ENCODE measurements at regions not wholly inside any gene's neighbourhood (a gene's known extent, or its start where the extent isn't known, plus 50 kb on each side); places are given as distances from the start of the nearest gene placed in this dataset.

DNA sequence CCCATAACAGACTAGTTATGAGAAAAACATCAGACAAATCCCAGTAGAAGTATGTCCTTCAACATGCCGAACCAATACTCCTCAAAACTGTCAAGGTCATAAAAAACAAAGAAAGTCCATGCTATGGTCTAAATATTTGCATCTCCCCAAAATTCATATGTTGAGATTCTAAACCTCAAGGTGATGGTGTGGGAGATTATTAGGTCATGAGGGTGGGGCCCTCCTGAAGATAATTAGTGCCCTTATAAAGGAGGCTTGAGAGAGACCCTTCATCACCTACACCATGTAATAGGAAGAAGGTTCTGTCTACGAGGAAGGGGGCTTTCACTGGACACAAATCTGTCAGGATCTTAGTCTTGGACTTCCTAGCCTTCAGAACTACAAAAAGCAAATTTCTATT is 118.6 kb upstream of the GUCY1A2 start:
- H3K79me1 ChIP-seq (ENCODE audit: low read length) = no peaks in the 10 kb centered on the region
- H3K4me3 ChIP-seq (ENCODE audit: low read length) = no peak overlapping the region
- no peak overlapping the region for H3K18ac ChIP-seq (ENCODE audit: low read length)
- H3K4me1 ChIP-seq (ENCODE audit: control insufficient read depth, low read depth, low read length) = no peaks in the 10 kb centered on the region
- no peak overlapping the region for H3K4ac ChIP-seq (ENCODE audit: low read depth, low read length)
- no peak overlapping the region for H3K27ac ChIP-seq (ENCODE audit: low read depth, low read length)
- no peak overlapping the region for H2AK5ac ChIP-seq (ENCODE audit: low read length)
- no peak overlapping the region for H3K56ac ChIP-seq (ENCODE audit: low read length)
- H3K4me2 ChIP-seq (ENCODE audit: low read length) = no peak overlapping the region
- H3K9ac ChIP-seq (ENCODE audit: low read length) = no peak overlapping the region
- no peak overlapping the region for H4K8ac ChIP-seq (ENCODE audit: low read depth, low read length)
- H2BK15ac ChIP-seq (replicated peaks; ENCODE audit: low read depth) = no peak overlapping the region
- H3K23ac ChIP-seq (ENCODE audit: low read length) = no peak overlapping the region
- H2BK120ac ChIP-seq (ENCODE audit: low read depth, low read length) = no peak overlapping the region
- no peaks in the 10 kb centered on the region for H3K27me3 ChIP-seq (ENCODE audit: insufficient read depth, low read length, poor library complexity)
- no peak overlapping the region for H4K5ac ChIP-seq (ENCODE audit: low read length)
- H3K36me3 ChIP-seq (ENCODE audit: control insufficient read depth, insufficient read depth, low read length) = no peaks in the 10 kb centered on the region
- WGBS (ENCODE audit: extremely low coverage, insufficient coverage, low lambda C conversion rate) = no CpG with 5 or more reads among the region's 2 CpGs
- no peak for DNase-seq
- H3K79me2 ChIP-seq (ENCODE audit: control insufficient read depth, insufficient read depth, low read length) = no peaks in the 10 kb centered on the region
- H2BK5ac ChIP-seq (ENCODE audit: low read length) = no peak overlapping the region

DNA sequence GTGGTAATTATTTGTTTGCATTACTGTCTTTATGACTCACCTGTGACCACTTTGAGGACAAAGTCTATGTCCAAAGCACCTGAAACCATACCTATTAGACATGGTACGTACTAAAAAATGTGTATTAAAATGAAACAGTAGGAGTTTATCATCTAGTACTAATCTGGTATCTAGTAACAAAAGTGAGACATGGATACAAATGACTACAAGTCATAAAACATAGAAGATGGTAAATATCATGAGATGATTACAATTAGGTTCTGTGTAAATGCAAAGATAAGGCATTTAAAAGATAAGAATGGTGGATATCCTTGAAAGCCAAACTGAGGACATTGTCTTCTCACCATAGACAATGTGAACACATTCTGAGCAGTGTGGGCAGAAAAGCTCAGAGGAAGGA is 113.5 kb upstream of the GUCY1A2 start:
- no peak overlapping the region for H3K27ac ChIP-seq (ENCODE audit: low read depth, low read length)
- no peak overlapping the region for H3K56ac ChIP-seq (ENCODE audit: low read length)
- WGBS (ENCODE audit: extremely low coverage, insufficient coverage, low lambda C conversion rate) = no CpG with 5 or more reads among the region's 1 CpG
- no peak overlapping the region for H3K4me2 ChIP-seq (ENCODE audit: low read length)
- no peak overlapping the region for H4K8ac ChIP-seq (ENCODE audit: low read depth, low read length)
- H3K4ac ChIP-seq (ENCODE audit: low read depth, low read length) = no peak overlapping the region
- H2AK5ac ChIP-seq (ENCODE audit: low read length) = no peak overlapping the region
- no peak overlapping the region for H2BK5ac ChIP-seq (ENCODE audit: low read length)
- H2BK15ac ChIP-seq (replicated peaks; ENCODE audit: low read depth) = no peak overlapping the region
- H3K9ac ChIP-seq (ENCODE audit: low read length) = no peak overlapping the region
- H3K27me3 ChIP-seq (ENCODE audit: insufficient read depth, low read length, poor library complexity) = no peaks in the 10 kb centered on the region
- no peaks in the 10 kb centered on the region for H3K79me1 ChIP-seq (ENCODE audit: low read length)
- H2BK120ac ChIP-seq (ENCODE audit: low read depth, low read length) = no peak overlapping the region
- H4K5ac ChIP-seq (ENCODE audit: low read length) = no peak overlapping the region
- no peaks in the 10 kb centered on the region for H3K4me1 ChIP-seq (ENCODE audit: control insufficient read depth, low read depth, low read length)
- H3K18ac ChIP-seq (ENCODE audit: low read length) = no peak overlapping the region
- no peaks in the 10 kb centered on the region for H3K36me3 ChIP-seq (ENCODE audit: control insufficient read depth, insufficient read depth, low read length)
- DNase-seq = no peak
- no peak overlapping the region for H3K4me3 ChIP-seq (ENCODE audit: low read length)
- no peak overlapping the region for H3K23ac ChIP-seq (ENCODE audit: low read length)
- H3K79me2 ChIP-seq (ENCODE audit: control insufficient read depth, insufficient read depth, low read length) = no peaks in the 10 kb centered on the region

DNA sequence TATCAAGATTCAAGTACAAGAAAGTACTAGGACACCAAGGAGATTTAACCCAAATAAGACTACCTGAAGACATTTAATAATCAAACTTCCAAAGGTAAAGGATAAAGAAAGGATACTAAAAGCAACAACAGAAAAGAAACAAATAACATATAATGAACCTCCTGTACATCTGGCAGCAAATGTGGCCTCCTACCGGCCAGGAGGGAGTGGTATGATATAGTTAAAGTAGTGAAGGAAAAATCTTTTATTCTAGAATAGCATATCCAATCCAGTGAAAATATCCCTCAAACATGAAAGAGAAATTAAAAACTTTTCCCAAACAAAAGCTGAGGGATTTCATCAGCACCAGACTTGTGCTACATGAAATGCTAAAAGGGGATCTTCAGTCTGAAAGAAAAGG is 104.7 kb upstream of the GUCY1A2 start:
- no CpG with 5 or more reads among the region's 1 CpG for WGBS (ENCODE audit: extremely low coverage, insufficient coverage, low lambda C conversion rate)
- H3K56ac ChIP-seq (ENCODE audit: low read length) = no peak overlapping the region
- H2AK5ac ChIP-seq (ENCODE audit: low read length) = no peak overlapping the region
- no peak overlapping the region for H3K4me3 ChIP-seq (ENCODE audit: low read length)
- H3K27me3 ChIP-seq (ENCODE audit: insufficient read depth, low read length, poor library complexity) = no peaks in the 10 kb centered on the region
- no peaks in the 10 kb centered on the region for H3K79me1 ChIP-seq (ENCODE audit: low read length)
- no peak overlapping the region for H3K27ac ChIP-seq (ENCODE audit: low read depth, low read length)
- H2BK120ac ChIP-seq (ENCODE audit: low read depth, low read length) = no peak overlapping the region
- no peak overlapping the region for H3K4ac ChIP-seq (ENCODE audit: low read depth, low read length)
- no peak overlapping the region for H4K8ac ChIP-seq (ENCODE audit: low read depth, low read length)
- H3K79me2 ChIP-seq (ENCODE audit: control insufficient read depth, insufficient read depth, low read length) = no peaks in the 10 kb centered on the region
- H3K18ac ChIP-seq (ENCODE audit: low read length) = no peak overlapping the region
- no peak overlapping the region for H3K23ac ChIP-seq (ENCODE audit: low read length)
- no peak overlapping the region for H3K9ac ChIP-seq (ENCODE audit: low read length)
- H2BK5ac ChIP-seq (ENCODE audit: low read length) = no peak overlapping the region
- no peaks in the 10 kb centered on the region for H3K4me1 ChIP-seq (ENCODE audit: control insufficient read depth, low read depth, low read length)
- no peaks in the 10 kb centered on the region for H3K36me3 ChIP-seq (ENCODE audit: control insufficient read depth, insufficient read depth, low read length)
- no peak overlapping the region for H4K5ac ChIP-seq (ENCODE audit: low read length)
- no peak overlapping the region for H3K4me2 ChIP-seq (ENCODE audit: low read length)
- H2BK15ac ChIP-seq (replicated peaks; ENCODE audit: low read depth) = no peak overlapping the region
- no peak for DNase-seq

DNA sequence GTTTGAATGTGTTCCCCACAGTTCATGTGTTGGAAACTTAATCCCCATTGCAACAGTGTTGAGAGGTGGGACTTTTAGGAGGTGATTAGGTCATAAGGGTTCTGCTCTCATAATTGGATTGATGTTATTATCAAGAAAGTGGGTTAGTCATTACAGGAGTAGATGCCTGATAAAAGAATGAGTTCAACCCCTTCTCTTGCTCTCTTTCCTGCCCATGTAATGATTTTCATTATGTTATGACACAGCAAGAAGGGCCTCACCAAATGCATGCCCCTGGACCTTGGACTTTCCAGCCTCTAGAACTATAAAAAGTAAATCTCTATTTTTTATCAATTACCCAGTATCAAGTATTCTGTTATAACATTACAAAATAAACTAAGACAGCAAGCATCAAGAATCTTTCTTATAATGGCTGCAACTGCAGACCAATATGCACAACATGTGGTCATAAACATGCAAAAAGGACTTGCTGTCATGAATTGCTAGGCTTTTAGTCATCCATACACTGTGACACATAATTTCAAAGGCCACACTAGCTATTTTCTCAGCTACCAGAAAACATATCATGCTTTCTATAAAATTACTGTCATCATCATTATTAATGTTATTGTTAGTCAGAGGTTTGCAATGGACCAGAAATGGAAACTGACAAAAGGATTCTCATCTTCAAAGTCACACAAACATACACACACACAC is 99.9 kb upstream of the GUCY1A2 start:
- Histone ChIP-seq H4K8ac (ENCODE audit: low read depth, low read length) (no peak overlapping the region), H3K27me3 (ENCODE audit: insufficient read depth, low read length, poor library complexity) (no peaks in the 10 kb centered on the region), H3K9ac (ENCODE audit: low read length) (no peak overlapping the region), H3K79me1 (ENCODE audit: low read length) (no peaks in the 10 kb centered on the region), H3K4me1 (ENCODE audit: control insufficient read depth, low read depth, low read length) (no peaks in the 10 kb centered on the region), H2BK120ac (ENCODE audit: low read depth, low read length) (no peak overlapping the region), H2AK5ac (ENCODE audit: low read length) (no peak overlapping the region), H3K4me3 (ENCODE audit: low read length) (no peak overlapping the region), H4K5ac (ENCODE audit: low read length) (no peak overlapping the region), H3K56ac (ENCODE audit: low read length) (no peak overlapping the region), H2BK15ac (replicated peaks; ENCODE audit: low read depth) (no peak overlapping the region), H3K18ac (ENCODE audit: low read length) (no peak overlapping the region), H3K79me2 (ENCODE audit: control insufficient read depth, insufficient read depth, low read length) (no peaks in the 10 kb centered on the region), H3K27ac (ENCODE audit: low read depth, low read length) (no peak overlapping the region), H3K4ac (ENCODE audit: low read depth, low read length) (no peak overlapping the region), H2BK5ac (ENCODE audit: low read length) (no peak overlapping the region), H3K23ac (ENCODE audit: low read length) (no peak overlapping the region), H3K4me2 (ENCODE audit: low read length) (no peak overlapping the region), H3K36me3 (ENCODE audit: control insufficient read depth, insufficient read depth, low read length) (no peaks in the 10 kb centered on the region)
- no peak for DNase-seq

- Histone ChIP-seq H3K23ac (ENCODE audit: low read length) (no peak overlapping the region), H3K79me2 (ENCODE audit: control insufficient read depth, insufficient read depth, low read length) (no peaks in the 10 kb centered on the region), H3K79me1 (ENCODE audit: low read length) (no peaks in the 10 kb centered on the region), H3K9ac (ENCODE audit: low read length) (no peak overlapping the region), H2BK120ac (ENCODE audit: low read depth, low read length) (no peak overlapping the region), H3K4me1 (ENCODE audit: control insufficient read depth, low read depth, low read length) (no peaks in the 10 kb centered on the region), H2AK5ac (ENCODE audit: low read length) (no peak overlapping the region), H3K4ac (ENCODE audit: low read depth, low read length) (no peak overlapping the region), H4K8ac (ENCODE audit: low read depth, low read length) (no peak overlapping the region), H2BK5ac (ENCODE audit: low read length) (no peak overlapping the region), H3K27me3 (ENCODE audit: insufficient read depth, low read length, poor library complexity) (no peaks in the 10 kb centered on the region), H3K4me2 (ENCODE audit: low read length) (no peak overlapping the region), H4K5ac (ENCODE audit: low read length) (no peak overlapping the region), H2BK15ac (replicated peaks; ENCODE audit: low read depth) (no peak overlapping the region), H3K4me3 (ENCODE audit: low read length) (no peak overlapping the region), H3K18ac (ENCODE audit: low read length) (no peak overlapping the region), H3K36me3 (ENCODE audit: control insufficient read depth, insufficient read depth, low read length) (no peaks in the 10 kb centered on the region), H3K56ac (ENCODE audit: low read length) (no peak overlapping the region), H3K27ac (ENCODE audit: low read depth, low read length) (no peak overlapping the region)
- no peak for DNase-seq
- no CpG with 5 or more reads among the region's 2 CpGs for WGBS (ENCODE audit: extremely low coverage, insufficient coverage, low lambda C conversion rate)
Measured at GRCh38 chr11:107116358-107116757, 98.1 kb upstream of the GUCY1A2 start.

Data from mesendoderm (in vitro differentiated cells).